Stimulated activated naive CD8-positive, alpha-beta T cell treated with anti-CD3 and anti-CD28 coated beads, Interleukin-15, amount 100 ng/mL, for 72 hours (primary cell): ENCODE measurements at regions not wholly inside any gene's neighbourhood (a gene's known extent, or its start where the extent isn't known, plus 50 kb on each side); places are given as distances from the start of the nearest gene placed in this dataset.
A peak's percentile ranks its signal among the peaks of the same experiment; 100 is the strongest.

Experiments used
- ATAC-seq: fragments of 150-1000 bp; cut with Tn5 transposase; 2 replicates; pipeline ENCODE4 v1.10.0; 2021; ENCODE audit warnings: mild to moderate bottlenecking, moderate library complexity
- DNase-seq, 2 donors: peaks; one replicate each; pipeline ENCODE4 v3.0.0; 2021 to 2022
- H3K27ac Mint-ChIP-seq, 2 donors: one replicate each; pipeline ENCODE4 v1.8.0; 2022; ENCODE audit warnings: mild to moderate bottlenecking in 2 of 2, mixed read lengths in 2 of 2, moderate library complexity in 2 of 2
- H3K27me3 Mint-ChIP-seq: one replicate; pipeline ENCODE4 v1.8.0; 2022; ENCODE audit warnings: mixed read lengths
- H3K4me1 Mint-ChIP-seq: one replicate; pipeline ENCODE4 v1.8.0; 2022; ENCODE audit warnings: mild to moderate bottlenecking, mixed read lengths
- H3K4me3 Mint-ChIP-seq, 2 donors: one replicate each; pipeline ENCODE4 v1.8.0; 2022; ENCODE audit warnings: mild to moderate bottlenecking in 2 of 2, mixed read lengths in 2 of 2, moderate library complexity in 1 of 2
- H3K9me3 Mint-ChIP-seq, 2 donors: one replicate each; pipeline ENCODE4 v1.8.0; 2022; ENCODE audit warnings: mixed read lengths in 2 of 2

DNA sequence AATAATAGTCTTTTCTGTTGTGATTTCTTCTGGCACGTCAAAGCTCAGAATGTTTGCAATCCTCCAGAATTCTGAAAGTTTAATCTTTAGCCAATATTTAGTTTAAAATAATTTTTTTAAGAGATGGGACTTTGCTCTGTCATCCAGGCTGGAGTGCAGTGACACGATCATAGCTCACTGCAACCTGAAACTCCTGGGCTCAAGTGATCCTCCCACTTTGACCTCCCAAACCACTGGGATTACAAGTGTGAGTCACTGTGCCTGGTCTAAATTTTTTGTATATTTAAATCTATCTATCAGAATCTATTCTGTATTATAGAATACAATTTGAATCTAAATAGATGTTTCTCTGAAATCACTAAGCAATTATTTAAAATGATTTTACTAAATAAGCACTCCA, 572.7 kb downstream of the VRK1 start:
- H3K4me3 Mint-ChIP-seq = no peak overlapping the region
- H3K4me1 Mint-ChIP-seq = peaks cover 10% of the 10 kb centered on the region
- H3K27ac Mint-ChIP-seq = no peak overlapping the region
- no peaks in the 10 kb centered on the region for H3K27me3 Mint-ChIP-seq
- peaks cover 0 to 6% of the 10 kb centered on the region in 2 donors for H3K9me3 Mint-ChIP-seq
- DNase-seq (no peak), ATAC-seq (no peak)

DNA sequence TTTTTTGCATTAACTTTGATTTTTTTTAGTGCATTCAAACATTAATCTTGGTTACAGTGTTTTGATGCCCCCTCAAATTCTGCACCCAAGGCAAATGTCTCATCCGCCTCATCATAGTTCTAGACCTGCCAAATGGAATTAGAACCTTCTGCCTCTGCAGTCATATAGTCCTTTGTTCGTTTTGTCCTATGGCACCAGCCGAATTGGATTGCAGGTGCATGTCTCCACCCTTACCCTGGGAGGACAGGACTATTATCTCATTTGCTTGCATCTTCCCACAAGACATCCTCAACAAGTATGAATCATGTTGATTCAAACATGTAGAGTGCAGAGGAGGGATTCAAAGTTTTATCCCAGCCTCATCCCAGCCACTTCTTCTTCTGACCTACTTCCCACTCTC, 579.1 kb downstream of the VRK1 start:
- Mint-ChIP-seq H3K4me1 (peaks cover 47% of the 10 kb centered on the region), H3K9me3 (no peaks in the 10 kb centered on the region), H3K27me3 (no peaks in the 10 kb centered on the region), H3K27ac (no peak overlapping the region), H3K4me3 (no peak overlapping the region)
- no peak for DNase-seq
- no peak for ATAC-seq

DNA sequence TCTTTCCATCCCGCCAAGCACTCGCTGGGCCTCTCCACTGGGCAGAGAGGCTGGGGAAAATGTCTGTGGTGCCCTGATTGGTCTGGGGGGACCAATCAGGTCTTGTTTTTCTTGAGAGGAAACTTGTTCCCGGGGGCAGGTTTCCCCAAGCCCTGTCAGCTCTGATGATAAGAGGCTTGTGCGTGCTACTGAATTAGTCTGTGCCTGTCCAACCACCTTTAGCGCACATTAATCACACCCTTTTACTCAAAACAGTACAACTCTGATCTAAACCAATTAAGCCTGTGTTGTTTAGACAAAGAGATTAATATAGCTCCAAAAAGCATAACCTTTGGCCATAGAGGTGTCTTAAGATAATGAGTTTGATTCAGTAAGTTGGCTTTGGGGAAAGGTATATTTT, 580.4 kb downstream of the VRK1 start:
- Mint-ChIP-seq H3K9me3 (peaks cover 5 to 6% of the 10 kb centered on the region in 2 donors), H3K27me3 (no peaks in the 10 kb centered on the region), H3K4me3 (no peak overlapping the region), H3K4me1 (peaks cover 55% of the 10 kb centered on the region), H3K27ac (no peak overlapping the region)
- no peak for ATAC-seq
- no peak for DNase-seq

DNA sequence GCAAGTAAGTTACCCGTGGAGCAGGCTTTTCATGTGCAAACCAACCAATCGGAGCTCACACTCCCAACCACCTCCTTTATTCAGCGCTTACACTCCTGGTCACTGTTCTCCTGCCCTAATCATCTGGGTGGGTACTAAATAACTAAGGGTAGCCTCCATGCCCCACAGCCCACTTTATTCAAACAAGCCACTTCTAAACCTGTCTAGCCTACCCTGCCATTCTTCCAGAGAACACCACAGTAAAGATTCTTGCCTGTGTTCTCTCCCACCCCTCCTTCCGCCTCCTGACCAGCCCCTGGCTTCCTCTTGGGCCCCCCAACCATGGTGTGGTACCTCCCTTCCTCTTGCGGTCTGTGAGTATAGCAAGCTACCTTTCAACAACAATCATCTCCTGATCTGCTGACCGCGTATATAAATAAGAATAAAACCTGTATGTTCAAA, 581.9 kb downstream of the VRK1 start:
- peak overlapping the region; percentile 62 to 72 for H3K4me3 Mint-ChIP-seq
- peaks cover 5 to 6% of the 10 kb centered on the region in 2 donors for H3K9me3 Mint-ChIP-seq
- peak overlapping the region; percentile 81 to 96 for H3K27ac Mint-ChIP-seq
- ATAC-seq (peak; percentile 27), DNase-seq (peak; percentile 26 to 38)
- peaks cover 50% of the 10 kb centered on the region for H3K4me1 Mint-ChIP-seq
- no peaks in the 10 kb centered on the region for H3K27me3 Mint-ChIP-seq

DNA sequence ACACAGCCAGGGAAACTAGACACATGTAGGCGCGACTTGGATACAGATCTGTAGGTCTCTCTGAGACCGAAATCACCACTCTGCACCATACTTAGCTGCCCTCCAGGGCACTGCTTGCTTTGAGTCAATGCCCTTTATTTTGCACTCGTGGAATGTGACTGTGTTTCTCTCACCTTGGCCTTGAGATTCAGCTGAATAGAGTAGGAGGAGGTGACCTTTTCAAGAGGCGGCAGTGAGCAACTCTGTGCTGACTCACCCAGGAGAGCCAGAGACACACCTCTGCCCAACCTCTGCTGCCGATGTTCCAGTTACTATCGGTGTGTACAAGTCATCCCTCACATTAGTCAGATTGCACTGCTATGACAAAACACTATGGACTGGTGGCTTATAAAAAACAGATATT, 583.4 kb downstream of the VRK1 start:
- Mint-ChIP-seq H3K4me3 (peak overlapping the region in 1 of 2 donors; percentile 36), H3K27ac (peak overlapping the region in 1 of 2 donors; percentile 23), H3K27me3 (no peaks in the 10 kb centered on the region), H3K9me3 (peaks cover 5 to 8% of the 10 kb centered on the region in 2 donors), H3K4me1 (peaks cover 45% of the 10 kb centered on the region)
- peak; percentile 56 to 78 for DNase-seq
- peak; percentile 99 for ATAC-seq

DNA sequence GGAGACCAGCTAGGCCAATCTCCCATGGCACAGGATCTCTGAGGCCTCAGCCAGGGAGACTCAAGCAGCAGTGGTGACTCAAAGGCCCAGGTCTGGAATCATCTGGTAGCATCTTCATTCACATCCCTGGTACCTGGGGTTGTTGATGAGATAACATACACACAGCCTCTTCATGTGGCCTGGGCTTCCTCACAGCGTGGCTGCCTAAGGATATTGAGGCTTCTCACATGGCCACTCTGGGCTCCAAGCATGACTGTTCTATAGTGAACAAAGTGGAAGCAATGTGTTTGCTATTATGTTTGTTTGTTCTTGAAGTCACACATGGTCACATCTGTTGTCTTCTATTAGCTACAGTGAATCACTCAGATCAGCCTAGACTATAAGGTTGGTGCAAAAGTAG, 584.1 kb downstream of the VRK1 start:
- DNase-seq (no peak), ATAC-seq (no peak)
- Mint-ChIP-seq H3K4me1 (peaks cover 45% of the 10 kb centered on the region), H3K9me3 (peaks cover 5 to 13% of the 10 kb centered on the region in 2 donors), H3K27me3 (no peaks in the 10 kb centered on the region), H3K4me3 (no peak overlapping the region), H3K27ac (no peak overlapping the region)

DNA sequence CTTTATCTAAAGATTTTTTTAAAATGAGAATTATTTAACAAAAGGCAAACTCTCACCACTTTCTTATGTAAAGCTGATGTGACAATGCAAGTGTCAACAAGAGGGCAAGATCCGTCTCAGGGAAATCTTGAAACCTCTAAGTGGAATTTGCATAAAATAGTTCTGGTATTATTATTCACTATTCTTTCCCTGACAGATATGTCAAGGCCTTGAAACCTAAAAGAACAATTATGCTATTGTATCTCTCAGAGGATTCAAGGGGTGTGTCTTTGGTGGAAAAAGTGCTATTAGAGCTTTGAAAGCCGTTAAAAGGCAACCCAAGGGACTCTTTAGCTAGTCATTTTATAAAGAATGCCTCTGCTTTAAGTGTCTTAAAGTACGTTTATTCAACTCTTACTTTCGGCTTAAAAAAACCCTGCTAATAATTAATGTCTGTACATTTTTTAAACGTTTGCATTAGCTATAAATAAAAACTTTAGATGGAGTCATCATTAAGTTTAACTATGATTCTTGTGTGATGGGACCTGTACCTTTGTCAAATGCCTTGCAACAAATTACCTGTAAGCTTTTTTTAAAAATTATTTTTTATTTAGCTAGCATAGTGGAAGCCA, 585.5 kb downstream of the VRK1 start:
- H3K4me1 Mint-ChIP-seq = peaks cover 59% of the 10 kb centered on the region

DNA sequence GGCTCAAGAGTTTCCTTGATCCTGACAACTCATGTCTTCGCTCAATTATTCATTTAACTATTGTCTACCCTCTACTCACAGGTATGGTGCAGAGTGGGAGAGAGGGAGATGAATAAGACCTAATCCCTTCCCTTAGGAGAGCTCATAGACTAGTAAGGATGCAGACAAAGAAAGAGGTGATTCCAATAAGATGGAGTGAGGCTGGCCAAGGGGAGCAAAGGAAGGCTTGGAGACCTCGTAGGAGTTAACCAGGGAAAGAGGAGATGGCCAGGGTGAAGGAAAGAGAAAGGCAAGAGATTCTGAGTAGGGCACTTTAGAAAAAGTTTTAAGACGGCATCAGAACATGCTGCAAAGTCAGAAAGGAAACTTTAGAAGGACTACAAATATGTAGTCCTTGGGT, 588.5 kb downstream of the VRK1 start:
- no peak for ATAC-seq
- no peak overlapping the region for H3K4me3 Mint-ChIP-seq
- H3K4me1 Mint-ChIP-seq = peaks cover 35% of the 10 kb centered on the region
- H3K27ac Mint-ChIP-seq = peak overlapping the region in 1 of 2 donors; percentile 4
- H3K27me3 Mint-ChIP-seq = no peaks in the 10 kb centered on the region
- peaks cover 5 to 13% of the 10 kb centered on the region in 2 donors for H3K9me3 Mint-ChIP-seq
- DNase-seq = no peak

More for the DNA sequence above, 585.5 kb downstream of the VRK1 start:
- Mint-ChIP-seq H3K27ac (no peak overlapping the region), H3K4me3 (no peak overlapping the region), H3K9me3 (peaks cover 5 to 13% of the 10 kb centered on the region in 2 donors), H3K27me3 (no peaks in the 10 kb centered on the region)
- DNase-seq = no peak
- ATAC-seq = no peak

DNA sequence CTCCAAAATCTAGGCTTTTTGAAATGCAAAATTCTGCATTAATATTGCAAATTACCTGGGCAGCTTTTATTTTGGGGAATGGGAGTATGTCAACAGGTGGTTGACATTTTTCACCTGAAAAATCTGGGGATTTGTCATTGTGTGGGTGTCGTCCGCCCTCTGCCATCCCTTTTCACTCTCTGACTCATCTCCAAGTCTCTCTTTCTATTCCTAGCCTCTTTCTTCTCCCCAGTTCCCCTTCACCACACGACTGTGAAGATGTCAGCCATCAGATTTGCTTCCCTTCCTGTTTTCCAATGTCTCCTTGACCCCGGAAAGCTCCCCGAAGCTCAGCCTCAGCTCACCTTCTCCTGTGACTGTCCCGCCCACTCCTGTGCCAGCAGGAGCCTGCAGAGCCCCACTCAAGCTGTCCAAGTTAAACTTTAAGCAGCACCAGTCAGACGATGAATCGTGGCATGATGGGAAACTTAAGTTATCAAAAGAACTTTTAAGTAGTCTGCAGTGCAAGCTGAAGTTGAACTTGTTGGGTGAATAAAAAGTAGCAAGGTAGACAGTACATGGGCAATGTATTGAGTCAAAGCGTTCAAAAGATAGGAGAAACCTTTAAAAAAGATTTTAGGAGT, 590.2 kb downstream of the VRK1 start:
- peaks cover 21% of the 10 kb centered on the region for H3K4me1 Mint-ChIP-seq
- H3K27ac Mint-ChIP-seq = peak overlapping the region; percentile 40 to 69
- no peaks in the 10 kb centered on the region for H3K27me3 Mint-ChIP-seq
- peaks cover 0 to 7% of the 10 kb centered on the region in 2 donors for H3K9me3 Mint-ChIP-seq
- DNase-seq (no peak), ATAC-seq (no peak)
- H3K4me3 Mint-ChIP-seq = peak overlapping the region in 1 of 2 donors; percentile 78

DNA sequence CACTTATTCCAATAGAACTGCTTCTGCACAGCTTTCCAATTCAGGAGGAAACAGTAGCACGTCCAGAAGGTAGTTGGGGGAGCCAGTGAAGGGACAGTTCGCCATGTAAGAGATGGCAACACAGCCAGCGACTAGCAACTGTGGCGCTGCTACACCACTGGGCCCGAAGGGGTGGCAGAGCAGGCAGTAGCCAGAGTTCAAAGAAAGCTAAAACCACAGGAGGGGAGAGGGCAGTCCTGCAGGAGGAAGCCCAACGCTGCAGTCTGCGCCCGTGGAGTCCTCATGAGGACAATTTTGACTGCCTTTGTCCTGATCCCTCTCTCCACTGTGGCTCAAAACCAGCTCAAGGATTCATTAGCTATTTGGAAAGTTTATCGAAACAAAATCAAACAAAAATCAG, 591.2 kb downstream of the VRK1 start:
- Mint-ChIP-seq H3K9me3 (peaks cover 0 to 7% of the 10 kb centered on the region in 2 donors), H3K4me3 (no peak overlapping the region), H3K27me3 (no peaks in the 10 kb centered on the region)

DNA sequence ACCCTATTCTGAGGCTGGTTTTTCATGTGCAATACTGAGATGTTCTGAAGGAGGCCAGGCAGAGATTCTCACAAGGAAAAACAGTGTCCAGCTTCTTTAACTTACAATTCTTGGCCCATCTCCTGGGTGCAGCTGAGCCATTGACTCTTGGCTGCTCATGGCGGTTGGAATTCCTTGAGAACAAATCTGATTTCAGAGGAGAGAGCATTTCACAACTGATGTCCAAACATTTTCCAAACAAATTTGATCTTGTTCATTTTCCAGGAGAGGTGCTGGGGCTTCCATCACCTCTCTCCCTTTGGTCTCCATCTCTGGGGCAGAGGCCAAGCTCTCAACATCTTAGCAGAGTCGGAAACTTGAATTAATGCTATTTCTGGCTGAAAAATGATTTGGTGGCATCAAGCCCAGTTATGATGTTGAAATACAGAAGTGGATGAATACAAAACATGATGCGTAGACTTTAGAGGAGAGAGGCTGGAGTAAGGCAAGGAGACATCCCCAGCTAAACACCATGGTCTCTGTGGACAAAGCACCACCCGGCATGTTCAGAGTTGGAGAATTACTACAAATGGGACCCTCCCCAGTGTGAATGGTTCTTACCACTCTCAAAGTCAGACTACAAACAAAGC, 593.0 kb downstream of the VRK1 start:
- H3K27ac Mint-ChIP-seq = peak overlapping the region in 1 of 2 donors; percentile 17
- no peak for DNase-seq

More for the DNA sequence above, 591.2 kb downstream of the VRK1 start:
- Mint-ChIP-seq H3K4me1 (peaks cover 21% of the 10 kb centered on the region), H3K27ac (no peak overlapping the region)
- ATAC-seq (no peak), DNase-seq (no peak)

DNA sequence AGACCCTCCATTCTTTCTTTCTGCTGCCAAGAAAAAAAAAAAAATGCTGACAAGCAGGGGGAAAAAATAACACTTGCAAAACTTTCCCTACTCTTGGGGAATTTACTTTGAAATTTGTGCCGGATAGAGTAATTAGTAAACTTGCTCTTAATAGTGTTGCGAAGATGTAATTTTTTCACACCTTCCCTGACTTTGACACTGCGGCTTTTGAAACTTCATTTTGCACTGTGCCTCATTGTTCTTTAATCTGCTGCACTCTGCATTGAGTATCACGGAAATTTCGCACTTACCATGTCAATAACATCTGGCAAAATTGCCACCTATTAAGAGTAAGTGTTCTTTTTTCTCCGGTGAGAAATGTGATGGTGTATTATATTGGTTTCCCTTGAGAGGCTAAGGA, 596.1 kb downstream of the VRK1 start:
- no peak overlapping the region for H3K4me3 Mint-ChIP-seq
- H3K27me3 Mint-ChIP-seq = no peaks in the 10 kb centered on the region
- DNase-seq (no peak), ATAC-seq (no peak)
- H3K9me3 Mint-ChIP-seq = peaks cover 0 to under 1% of the 10 kb centered on the region in 2 donors
- H3K4me1 Mint-ChIP-seq = peaks cover 2% of the 10 kb centered on the region
- H3K27ac Mint-ChIP-seq = no peak overlapping the region

More for the DNA sequence above, 593.0 kb downstream of the VRK1 start:
- no peak for ATAC-seq
- Mint-ChIP-seq H3K4me1 (peaks cover 21% of the 10 kb centered on the region), H3K4me3 (no peak overlapping the region), H3K9me3 (peaks cover 0 to 7% of the 10 kb centered on the region in 2 donors), H3K27me3 (no peaks in the 10 kb centered on the region)

DNA sequence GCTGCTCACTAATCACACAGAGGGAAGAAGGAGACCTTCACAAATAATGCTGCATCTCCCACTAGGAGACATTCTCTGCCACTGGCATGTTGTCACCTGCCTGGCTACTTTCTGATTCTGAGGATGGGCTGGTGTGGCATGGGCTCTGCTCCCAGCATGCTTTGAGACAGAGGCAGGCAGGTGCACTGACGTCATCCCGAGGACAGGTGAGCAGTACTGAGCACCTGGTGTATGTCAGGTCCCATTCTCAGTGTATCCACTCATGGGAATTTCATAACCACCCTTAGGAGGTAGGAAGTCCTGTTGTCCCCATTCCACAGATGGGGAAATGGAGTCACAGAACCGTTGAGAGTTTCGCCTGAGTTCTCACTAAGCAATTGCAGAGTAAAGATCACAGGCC, 597.9 kb downstream of the VRK1 start:
- ATAC-seq = no peak

DNA sequence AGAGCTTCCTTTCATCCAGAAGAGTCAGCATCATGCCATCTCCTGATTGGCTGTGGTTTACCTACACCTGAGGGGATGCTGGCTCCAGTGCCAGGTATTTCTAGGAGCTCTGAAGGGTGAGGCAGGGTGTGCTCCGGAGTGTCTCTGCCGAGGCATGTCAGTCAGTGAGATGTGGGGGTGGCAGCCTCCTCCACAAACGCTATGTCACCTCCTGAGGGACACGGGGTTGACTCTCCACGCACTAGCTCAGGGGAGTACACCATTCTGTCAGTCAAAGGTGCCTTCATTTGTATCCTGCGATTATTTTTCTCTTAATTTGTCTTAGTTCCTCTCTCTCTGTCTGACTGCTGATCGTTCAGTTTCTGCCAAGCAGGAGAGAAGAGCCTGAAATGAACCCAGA, 604.5 kb downstream of the VRK1 start:
- H3K9me3 Mint-ChIP-seq = peaks cover 0 to 15% of the 10 kb centered on the region in 2 donors
- H3K4me3 Mint-ChIP-seq = no peak overlapping the region
- no peak for ATAC-seq

More for the DNA sequence above, 597.9 kb downstream of the VRK1 start:
- H3K27ac Mint-ChIP-seq = no peak overlapping the region
- peaks cover 0 to 15% of the 10 kb centered on the region in 2 donors for H3K9me3 Mint-ChIP-seq
- H3K4me3 Mint-ChIP-seq = no peak overlapping the region
- no peaks in the 10 kb centered on the region for H3K27me3 Mint-ChIP-seq
- peaks cover 5% of the 10 kb centered on the region for H3K4me1 Mint-ChIP-seq
- no peak for DNase-seq

DNA sequence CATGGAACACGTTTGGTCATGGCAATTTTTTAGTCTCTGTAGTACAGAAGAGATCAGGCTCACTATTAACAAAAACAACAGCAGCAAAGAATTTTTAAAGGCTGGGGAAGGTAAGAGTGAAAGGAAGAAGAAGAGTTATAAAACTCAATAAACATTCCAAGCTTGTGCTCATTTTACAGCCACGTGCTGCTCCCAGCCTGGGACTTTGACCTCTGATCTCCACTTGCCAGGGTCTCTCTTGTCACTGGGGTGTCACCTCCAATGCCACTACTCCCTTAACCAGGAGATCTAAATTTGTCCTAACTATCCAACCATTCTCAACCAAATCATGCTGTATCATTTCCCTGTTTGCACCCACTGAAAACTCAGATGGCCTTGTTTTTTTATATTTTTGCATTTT, 605.1 kb downstream of the VRK1 start:
- H3K9me3 Mint-ChIP-seq = peaks cover 0 to 15% of the 10 kb centered on the region in 2 donors
- no peak for DNase-seq
- no peak for ATAC-seq
- no peak overlapping the region for H3K27ac Mint-ChIP-seq
- H3K4me3 Mint-ChIP-seq = no peak overlapping the region
- H3K4me1 Mint-ChIP-seq = peaks cover 14% of the 10 kb centered on the region
- H3K27me3 Mint-ChIP-seq = peaks cover 9% of the 10 kb centered on the region

More for the DNA sequence above, 604.5 kb downstream of the VRK1 start:
- peaks cover 14% of the 10 kb centered on the region for H3K4me1 Mint-ChIP-seq
- peaks cover 9% of the 10 kb centered on the region for H3K27me3 Mint-ChIP-seq
- no peak overlapping the region for H3K27ac Mint-ChIP-seq
- DNase-seq = no peak
